ENCODE measurements at regions not wholly inside any gene's neighbourhood (a gene's known extent, or its start where the extent isn't known, plus 50 kb on each side); places are given as distances from the start of the nearest gene placed in this dataset.
A peak's percentile ranks its signal among the peaks of the same experiment; 100 is the strongest.

DNA sequence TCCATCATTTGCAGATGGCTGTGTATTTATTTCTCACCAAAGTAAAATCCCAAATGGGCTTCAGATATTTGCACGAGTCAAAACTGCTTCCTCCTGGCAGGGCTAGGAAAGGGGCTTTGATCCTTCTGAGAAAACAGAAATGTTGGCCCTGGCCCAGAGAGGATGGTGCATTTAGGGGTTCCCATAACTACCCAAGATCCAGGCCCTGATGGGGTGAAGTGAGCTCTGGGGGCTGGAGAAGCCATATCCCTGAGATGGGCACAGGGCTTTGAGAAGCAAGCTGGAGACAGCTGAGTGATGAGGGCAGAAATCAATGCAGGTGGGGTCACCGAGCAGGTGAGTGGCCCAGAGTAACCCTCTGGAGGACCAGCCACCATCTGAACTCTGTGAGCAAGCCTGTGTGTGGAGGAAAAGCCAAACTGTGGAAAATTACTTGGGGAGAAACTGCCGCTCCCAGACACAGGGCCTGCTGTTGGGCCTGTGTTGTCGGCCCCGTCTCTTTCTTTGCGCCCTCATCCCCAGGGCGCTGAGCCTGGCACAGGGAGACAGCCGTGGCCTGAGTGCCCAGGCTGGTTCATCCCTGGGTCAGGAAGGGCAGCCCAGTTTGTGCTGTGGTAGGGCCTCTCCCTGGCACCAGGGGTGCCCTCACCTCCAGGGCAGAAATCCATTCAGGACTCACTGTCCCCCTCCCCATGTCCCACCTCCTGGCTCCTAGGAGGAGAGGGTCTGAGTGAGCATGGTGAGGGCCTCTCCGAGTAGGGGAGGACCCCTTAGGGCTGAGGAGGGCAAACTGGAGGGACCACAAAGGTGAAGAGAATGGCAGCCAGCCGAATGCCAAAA lies 167.8 kb upstream of the HAAO start:
- DNase-seq (ENCODE audit: low spot score): peak; percentile 74
- Histone ChIP-seq H3K4me3 (no peak overlapping the region), H3K27ac (peak overlapping the region; percentile 69 to 93)
- TF ChIP-seq, protein P1, sequence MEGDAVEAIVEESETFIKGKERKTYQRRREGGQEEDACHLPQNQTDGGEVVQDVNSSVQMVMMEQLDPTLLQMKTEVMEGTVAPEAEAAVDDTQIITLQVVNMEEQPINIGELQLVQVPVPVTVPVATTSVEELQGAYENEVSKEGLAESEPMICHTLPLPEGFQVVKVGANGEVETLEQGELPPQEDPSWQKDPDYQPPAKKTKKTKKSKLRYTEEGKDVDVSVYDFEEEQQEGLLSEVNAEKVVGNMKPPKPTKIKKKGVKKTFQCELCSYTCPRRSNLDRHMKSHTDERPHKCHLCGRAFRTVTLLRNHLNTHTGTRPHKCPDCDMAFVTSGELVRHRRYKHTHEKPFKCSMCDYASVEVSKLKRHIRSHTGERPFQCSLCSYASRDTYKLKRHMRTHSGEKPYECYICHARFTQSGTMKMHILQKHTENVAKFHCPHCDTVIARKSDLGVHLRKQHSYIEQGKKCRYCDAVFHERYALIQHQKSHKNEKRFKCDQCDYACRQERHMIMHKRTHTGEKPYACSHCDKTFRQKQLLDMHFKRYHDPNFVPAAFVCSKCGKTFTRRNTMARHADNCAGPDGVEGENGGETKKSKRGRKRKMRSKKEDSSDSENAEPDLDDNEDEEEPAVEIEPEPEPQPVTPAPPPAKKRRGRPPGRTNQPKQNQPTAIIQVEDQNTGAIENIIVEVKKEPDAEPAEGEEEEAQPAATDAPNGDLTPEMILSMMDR (IDR thresholded peaks at IDR 0.05): no peak

DNA sequence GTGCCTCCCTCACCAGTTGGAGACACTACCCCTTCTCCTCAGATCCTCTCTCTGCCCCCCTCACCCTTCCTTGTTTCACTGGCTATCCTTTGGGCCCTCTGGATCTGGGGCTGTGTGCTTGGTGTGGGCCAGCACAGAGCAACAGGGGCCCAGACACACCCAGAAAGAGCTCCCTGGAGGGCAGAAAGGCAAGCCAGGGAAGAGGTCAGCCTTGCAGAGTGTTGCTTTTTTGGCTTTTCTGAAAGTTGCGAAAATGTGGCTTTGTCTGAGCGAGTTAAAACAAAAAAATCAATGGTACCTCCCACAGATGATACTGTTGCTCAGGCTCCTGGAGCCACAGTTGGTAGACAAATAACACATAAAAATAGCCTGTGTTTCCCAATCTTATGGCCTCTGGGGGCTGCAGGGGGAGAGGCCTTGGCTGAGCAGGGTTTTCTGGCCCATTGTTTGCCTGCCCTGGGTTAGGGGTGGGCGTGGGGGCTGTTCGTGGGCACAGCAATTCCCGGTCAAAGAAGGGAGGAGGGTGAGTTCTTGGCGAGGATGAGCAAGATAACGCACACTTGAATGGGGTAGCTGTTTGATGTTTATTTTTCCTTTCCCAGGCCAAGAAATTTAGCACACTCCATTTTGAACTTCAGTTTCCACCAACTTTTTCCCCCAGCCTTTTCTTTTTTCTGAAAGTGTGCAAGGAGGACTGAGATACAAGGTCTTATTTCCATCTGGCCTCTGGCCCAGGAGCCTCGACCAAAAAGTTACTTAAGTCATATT lies 167.0 kb upstream of the HAAO start:
- TF ChIP-seq, protein P1 (IDR thresholded peaks at IDR 0.05): no peak
- Histone ChIP-seq H3K4me3 (no peak overlapping the region), H3K27ac (peak overlapping the region; percentile 69 to 93)
- peak; percentile 84 for DNase-seq (ENCODE audit: low spot score)

DNA sequence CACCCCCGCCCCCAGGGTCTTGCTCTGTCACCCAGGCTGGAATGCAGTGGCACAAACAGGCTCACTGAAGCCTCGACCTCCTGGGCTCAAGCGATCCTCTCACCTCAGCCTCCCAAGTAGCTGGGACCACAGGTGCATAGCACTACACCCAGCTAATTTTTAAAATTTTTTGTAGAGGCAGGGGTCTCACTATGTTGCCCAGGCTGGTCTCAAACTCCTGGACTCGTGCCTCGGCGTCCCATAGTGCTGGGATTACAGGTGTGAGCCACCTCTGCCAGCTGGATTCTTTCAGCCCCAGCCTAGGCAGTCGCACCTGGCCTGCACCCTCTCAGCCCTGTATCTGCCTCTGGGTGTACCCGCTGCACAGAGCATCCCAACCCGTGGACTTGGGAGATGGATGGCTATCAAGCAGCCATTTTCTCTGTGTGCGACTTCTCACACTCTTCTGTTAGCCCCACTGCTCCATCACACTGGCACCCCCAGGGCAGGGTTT lies 166.4 kb upstream of the HAAO start:
- DNase-seq (ENCODE audit: low spot score): no peak
- H3K27ac ChIP-seq: peak overlapping the region; percentile 69 to 93
- H3K4me3 ChIP-seq: no peak overlapping the region
- TF ChIP-seq, protein P1 (IDR thresholded peaks at IDR 0.05): no peak

DNA sequence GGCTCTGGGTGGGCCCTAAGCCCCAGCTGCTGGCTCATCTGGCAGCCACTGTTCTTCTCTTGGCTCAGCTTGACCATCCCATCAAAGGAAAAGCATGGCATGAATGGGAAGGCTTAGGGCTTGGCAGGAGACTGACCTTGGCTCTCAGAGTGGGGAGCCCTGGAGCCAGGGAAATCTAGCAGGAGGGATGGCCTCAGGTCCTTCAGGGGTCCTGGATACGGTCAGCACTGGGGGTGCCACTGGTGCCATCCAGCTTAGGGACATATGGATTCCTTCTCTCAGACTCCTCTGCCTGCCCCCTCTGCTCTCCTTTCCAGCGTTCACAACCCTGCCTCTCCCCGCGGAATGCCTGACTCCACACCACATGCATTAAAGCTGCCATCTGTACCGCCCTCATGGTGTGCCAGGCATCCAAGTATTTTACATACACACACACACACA lies 165.5 kb upstream of the HAAO start:
- Histone ChIP-seq H3K27ac (peak overlapping the region in 1 of 2 donors; percentile 93), H3K4me3 (no peak overlapping the region)
- DNase-seq (ENCODE audit: low spot score): no peak
- TF ChIP-seq, protein P1 (IDR thresholded peaks at IDR 0.05): no peak

DNA sequence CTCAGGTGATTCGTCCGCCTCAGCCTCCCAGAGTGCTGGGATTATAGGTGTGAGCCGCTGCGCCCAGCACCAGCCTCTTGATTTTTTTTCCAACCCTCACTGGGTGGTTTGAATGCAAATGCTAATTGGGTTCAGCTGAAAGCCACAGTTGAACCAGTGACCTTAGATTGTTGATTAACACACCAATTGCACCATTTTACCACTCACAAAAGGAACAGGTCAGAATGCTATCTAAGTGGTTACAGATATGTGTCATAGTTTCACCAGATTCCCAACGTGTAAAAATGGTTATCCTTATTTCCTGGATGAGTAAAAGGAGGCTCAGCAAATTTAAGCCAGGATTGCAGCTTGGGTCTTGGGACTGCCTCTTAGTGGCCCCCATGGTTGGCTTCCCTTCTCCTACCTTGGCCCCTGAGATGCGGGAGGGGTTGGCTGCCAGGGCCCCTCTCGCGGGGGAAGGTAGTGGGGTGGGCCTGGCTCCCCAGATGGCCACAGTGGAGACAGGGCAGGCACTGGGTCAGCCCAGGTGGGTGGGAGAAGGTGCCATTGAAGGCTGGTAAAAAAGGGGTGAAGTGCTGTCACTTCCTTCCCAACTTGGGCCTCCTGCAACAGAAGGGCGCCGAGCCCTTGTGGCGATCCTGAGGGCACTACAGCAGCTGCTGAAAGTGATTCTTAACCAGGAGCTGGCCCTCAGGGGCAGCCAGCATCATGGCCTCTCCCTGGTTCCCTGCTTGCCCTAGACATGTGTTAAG lies 164.9 kb upstream of the HAAO start:
- peak overlapping the region in 1 of 2 donors; percentile 93 for H3K27ac ChIP-seq

More for the DNA sequence above, 164.9 kb upstream of the HAAO start:
- H3K4me3 ChIP-seq: no peak overlapping the region
- TF ChIP-seq, protein P1 (IDR thresholded peaks at IDR 0.05): no peak
- no peak for DNase-seq (ENCODE audit: low spot score)

Measured in coronary artery (tissue), 2 donors.